ENCODE measurements at regions not wholly inside any gene's neighbourhood (a gene's known extent, or its start where the extent isn't known, plus 50 kb on each side); places are given as distances from the start of the nearest gene placed in this dataset.

DNA sequence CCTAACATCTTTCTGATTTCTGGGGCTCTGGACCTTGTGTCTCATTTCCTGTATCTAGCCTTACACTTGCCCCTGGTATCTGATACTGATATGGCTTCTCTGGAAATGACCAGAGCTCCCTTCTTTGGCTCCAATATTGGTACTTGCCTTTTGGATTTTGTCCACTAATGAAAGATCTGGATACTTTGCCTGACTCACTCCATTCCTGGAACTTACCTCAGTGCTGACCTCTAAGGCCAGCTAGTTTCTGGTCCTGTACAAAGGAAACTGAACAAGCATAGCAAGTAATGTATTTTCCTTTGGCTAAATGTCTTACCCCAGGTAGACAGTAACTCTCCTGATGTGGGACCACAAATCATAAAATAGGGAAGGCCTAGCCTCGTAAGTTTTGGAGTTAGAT is 93.8 kb upstream of the SLC4A7 start:
- H3F3A ChIP-seq (replicated peaks; ENCODE audit: low read depth) = no peaks in the 10 kb centered on the region
- H3K4me1 Mint-ChIP-seq = no peaks in the 10 kb centered on the region
- no peak overlapping the region for H3K4me3 ChIP-seq
- no peak overlapping the region for H3K4me2 ChIP-seq
- no peak overlapping the region for H3K27ac ChIP-seq (ENCODE audit: low read depth)
- peaks cover 4% of the 10 kb centered on the region; the same call in 1 of the 3 replicates for H3K36me3 Mint-ChIP-seq (ENCODE audit: low read depth)
- no peak overlapping the region for H2AFZ ChIP-seq
- no peaks in the 10 kb centered on the region for H4K20me1 ChIP-seq (replicated peaks; ENCODE audit: insufficient read depth)
- peaks cover 6% of the 10 kb centered on the region for H3K9me3 Mint-ChIP-seq
- H3K4me3 Mint-ChIP-seq = no peak overlapping the region
- no peaks in the 10 kb centered on the region for H3K36me3 ChIP-seq (ENCODE audit: insufficient read depth)
- DNase-seq (ENCODE audit: low spot score) (no peak), ATAC-seq (no peak)
- H3K79me2 ChIP-seq (replicated peaks; ENCODE audit: insufficient read depth) = no peaks in the 10 kb centered on the region
- no peaks in the 10 kb centered on the region for H3K4me1 ChIP-seq (ENCODE audit: insufficient read depth)
- H3K27ac Mint-ChIP-seq = no peak overlapping the region
- no peaks in the 10 kb centered on the region; the same call in 1 of the 2 replicates for H3K9me2 ChIP-seq (ENCODE audit: insufficient read depth)
- TF ChIP-seq STAT1 (IDR thresholded peaks at IDR 0.05; ENCODE audit: unreplicated experiment) (no peak), CREB1 (CRISPR knock-in tag; IDR thresholded peaks at IDR 0.05; ENCODE audit: low read depth) (no peak), ZNF331 (CRISPR knock-in tag; IDR thresholded peaks at IDR 0.05; ENCODE audit: low read depth) (no peak), POLR2AphosphoS5 (IDR thresholded peaks at IDR 0.05; ENCODE audit: low read depth) (no peak), EZH2 (IDR thresholded peaks at IDR 0.05; ENCODE audit: low read depth, unreplicated experiment) (no peak), EZH2phosphoT487 (IDR thresholded peaks at IDR 0.05; ENCODE audit: unreplicated experiment) (no peak), REST (IDR thresholded peaks at IDR 0.05; ENCODE audit: unreplicated experiment) (no peak), ZNF114 (CRISPR knock-in tag; IDR thresholded peaks at IDR 0.05) (no peak), JUNB (IDR thresholded peaks at IDR 0.05; ENCODE audit: unreplicated experiment) (no peak), NANOG (IDR thresholded peaks at IDR 0.05; ENCODE audit: borderline replicate concordance) (no peak), CTCF (conservative IDR thresholded peaks at IDR 0.05; ENCODE audit: low read depth in 2 of 2) (no peak), ZNF462 (CRISPR knock-in tag; IDR thresholded peaks at IDR 0.05) (no peak)
- TF ChIP-seq, protein P1, sequence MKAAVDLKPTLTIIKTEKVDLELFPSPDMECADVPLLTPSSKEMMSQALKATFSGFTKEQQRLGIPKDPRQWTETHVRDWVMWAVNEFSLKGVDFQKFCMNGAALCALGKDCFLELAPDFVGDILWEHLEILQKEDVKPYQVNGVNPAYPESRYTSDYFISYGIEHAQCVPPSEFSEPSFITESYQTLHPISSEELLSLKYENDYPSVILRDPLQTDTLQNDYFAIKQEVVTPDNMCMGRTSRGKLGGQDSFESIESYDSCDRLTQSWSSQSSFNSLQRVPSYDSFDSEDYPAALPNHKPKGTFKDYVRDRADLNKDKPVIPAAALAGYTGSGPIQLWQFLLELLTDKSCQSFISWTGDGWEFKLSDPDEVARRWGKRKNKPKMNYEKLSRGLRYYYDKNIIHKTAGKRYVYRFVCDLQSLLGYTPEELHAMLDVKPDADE (IDR thresholded peaks at IDR 0.05) = no peak
- no peaks in the 10 kb centered on the region for H3K27me3 ChIP-seq (ENCODE audit: insufficient read depth)
- H3K27me3 Mint-ChIP-seq (ENCODE audit: insufficient read depth, low read depth, poor library complexity) = peaks cover 3% of the 10 kb centered on the region

Measured in GM23338 (cell line).